Activated CD4-positive, alpha-beta T cell treated with anti-CD3 and anti-CD28 coated beads, Interleukin-2, Interleukin-4, amounts not matched to agents 100 ng/mL and 50 ng/mL, durations not matched to agents 16 hours and 8 hours (primary cell): ENCODE measurements at regions not wholly inside any gene's neighbourhood (a gene's known extent, or its start where the extent isn't known, plus 50 kb on each side); places are given as distances from the start of the nearest gene placed in this dataset.

Source experiments
- DNase-seq: peaks from one replicate; pipeline ENCODE4 v3.0.0-alpha.2; 2020; ENCODE audit warnings: low spot score

GRCh38 chr12:74816398-74817175, 279.0 kb downstream of the ATXN7L3B start:
- no peak for DNase-seq

- no peak for DNase-seq
These were observed 279.9 kb downstream of the ATXN7L3B start for GRCh38 chr12:74817499-74817898.

- DNase-seq, result no peak
These were observed 280.8 kb downstream of the ATXN7L3B start for GRCh38 chr12:74818412-74818811.

- DNase-seq, result no peak
These were observed 282.7 kb downstream of the ATXN7L3B start for GRCh38 chr12:74820324-74820723.

- DNase-seq, result no peak
These were observed 298.9 kb downstream of the ATXN7L3B start for GRCh38 chr12:74836567-74836966.

GRCh38 chr12:74846116-74846515, 308.5 kb downstream of the ATXN7L3B start:
- DNase-seq, result no peak

GRCh38 chr12:74847169-74847568, 309.5 kb downstream of the ATXN7L3B start:
- DNase-seq, result no peak

GRCh38 chr12:74848006-74848405, 310.4 kb downstream of the ATXN7L3B start:
- no peak for DNase-seq

- DNase-seq, result no peak
These were observed 312.2 kb downstream of the ATXN7L3B start for GRCh38 chr12:74849801-74850200.

GRCh38 chr12:74871817-74872216, 334.2 kb downstream of the ATXN7L3B start:
- DNase-seq, result no peak

GRCh38 chr12:74885775-74886174, 323.9 kb downstream of the KCNC2 start:
- no peak for DNase-seq

GRCh38 chr12:74889073-74889472, 320.6 kb downstream of the KCNC2 start:
- DNase-seq, result peak; percentile 25

GRCh38 chr12:74889563-74890236, 319.9 kb downstream of the KCNC2 start:
- DNase-seq, result peak; percentile 10

- peak; percentile 74 for DNase-seq
These were observed 319.4 kb downstream of the KCNC2 start for GRCh38 chr12:74890237-74890599.

- DNase-seq, result no peak
These were observed 318.5 kb downstream of the KCNC2 start for GRCh38 chr12:74891083-74891668.

- no peak for DNase-seq
These were observed 317.5 kb downstream of the KCNC2 start for GRCh38 chr12:74892057-74892633.

- no peak for DNase-seq
These were observed 313.5 kb downstream of the KCNC2 start for GRCh38 chr12:74896186-74896585.

- no peak for DNase-seq
These were observed 312.0 kb downstream of the KCNC2 start for GRCh38 chr12:74897425-74898211.

- no peak for DNase-seq
These were observed 310.4 kb downstream of the KCNC2 start for GRCh38 chr12:74899031-74899829.

- no peak for DNase-seq
These were observed 309.4 kb downstream of the KCNC2 start for GRCh38 chr12:74900232-74900631.

GRCh38 chr12:74903522-74903921, 306.1 kb downstream of the KCNC2 start:
- DNase-seq, result no peak
